HEK293 (cell line): ENCODE measurements at regions not wholly inside any gene's neighbourhood (a gene's known extent, or its start where the extent isn't known, plus 50 kb on each side); places are given as distances from the start of the nearest gene placed in this dataset.

Experiments used
- CTCF ChIA-PET: fragments of 350-600 bp; formaldehyde crosslinking; extraction: SDS; loops from one replicate; lab custom pipeline; 2021; ENCODE audit warnings: antibody characterized with exemption; lab: Yijun Ruan, JAX
- POLR2A ChIA-PET: fragments of 300-600 bp; formaldehyde crosslinking; extraction: SDS; loops from one replicate; lab custom pipeline; 2020; ENCODE audit warnings: antibody characterized with exemption, inconsistent platforms; lab: Yijun Ruan, JAX
- H3K27ac ChIP-seq: fragments of 200-500 bp; sonication (Bioruptor generic); 2 replicates; pipeline ENCODE4 v1.5.1; 2014; ENCODE audit warnings: low read depth, low read length, control low read depth, inconsistent platforms; ENCODE audit errors: extremely low read depth
- H3K36me3 ChIP-seq, 2 experiments: fragments of 200-500 bp in 1 of 2; sonication (Bioruptor generic) in 1 of 2; 1 replicate in 1 of 2; 2 replicates in 1 of 2; pipeline ENCODE4 v1.5.1; 2014 to 2017; ENCODE audit warnings: inconsistent platforms in 2 of 2, low read length in 2 of 2; ENCODE audit not compliant: control insufficient read depth in 2 of 2, insufficient read depth in 1 of 2
- H3K4me1 ChIP-seq: fragments of 200-500 bp; sonication (Bioruptor generic); 2 replicates; pipeline ENCODE4 v1.5.1; 2014; ENCODE audit warnings: mild to moderate bottlenecking, low read length, inconsistent platforms; ENCODE audit not compliant: control insufficient read depth, insufficient read depth
- H3K4me3 ChIP-seq: 2 replicates; pipeline ENCODE4 v1.5.1; 2011; ENCODE audit warnings: low read depth, mild to moderate bottlenecking, control low read depth, low read length, moderate library complexity
- H3K9me3 ChIP-seq: fragments of 200-500 bp; sonication (Bioruptor generic); 2 replicates; pipeline ENCODE4 v1.5.1; 2014; ENCODE audit warnings: low read depth, low read length, inconsistent platforms; ENCODE audit not compliant: control insufficient read depth, insufficient read depth
- GFI1B ChIP-seq: fragments of 450-650 bp; formaldehyde crosslinking; IDR thresholded peaks from 2 replicates; pipeline ENCODE4 v1.5.1; 2016; ENCODE audit warnings: missing biosample characterization, missing genetic modification characterization
- GLIS1 ChIP-seq: fragments of 450-650 bp; formaldehyde crosslinking; IDR thresholded peaks from 2 replicates; pipeline ENCODE4 v1.5.1; 2016; ENCODE audit warnings: missing biosample characterization, missing genetic modification characterization
- KLF10 ChIP-seq: fragments of 450-650 bp; IDR thresholded peaks from 2 replicates; pipeline ENCODE4 v1.5.1; 2018; ENCODE audit warnings: missing biosample characterization, mild to moderate bottlenecking, missing genetic modification characterization
- KLF9 ChIP-seq: fragments of 450-650 bp; formaldehyde crosslinking; IDR thresholded peaks from 2 replicates; pipeline ENCODE4 v1.5.1; 2016; ENCODE audit warnings: missing biosample characterization, missing genetic modification characterization, low read depth
- MEIS1 ChIP-seq: sonication (generic); formaldehyde crosslinking; IDR thresholded peaks from 2 replicates; pipeline ENCODE4 v1.8.1; 2022; ENCODE audit warnings: missing genetic modification reagents, mild to moderate bottlenecking, borderline replicate concordance
- MYNN ChIP-seq: fragments of 450-650 bp; formaldehyde crosslinking; IDR thresholded peaks from 2 replicates; pipeline ENCODE4 v1.5.1; 2016; ENCODE audit warnings: missing biosample characterization, missing genetic modification characterization, borderline replicate concordance
- YY1 ChIP-seq: fragments of 450-650 bp; formaldehyde crosslinking; IDR thresholded peaks from 2 replicates; pipeline ENCODE4 v1.5.1; 2018; ENCODE audit warnings: missing biosample characterization, missing genetic modification characterization
- ZBTB1 ChIP-seq: fragments of 450-650 bp; formaldehyde crosslinking; IDR thresholded peaks from 2 replicates; pipeline ENCODE4 v1.5.1; 2016; ENCODE audit warnings: missing biosample characterization, missing genetic modification characterization
- ZNF2 ChIP-seq: fragments of 450-650 bp; formaldehyde crosslinking; IDR thresholded peaks from 2 replicates; pipeline ENCODE4 v1.5.1; 2016; ENCODE audit warnings: missing biosample characterization, missing genetic modification characterization
- ZNF221 ChIP-seq: fragments of 450-650 bp; formaldehyde crosslinking; IDR thresholded peaks from 2 replicates; pipeline ENCODE4 v1.5.1; 2017; ENCODE audit warnings: missing biosample characterization, missing genetic modification characterization, borderline replicate concordance
- ZNF239 ChIP-seq: fragments of 450-650 bp; formaldehyde crosslinking; IDR thresholded peaks from 2 replicates; pipeline ENCODE4 v1.5.1; 2016; ENCODE audit warnings: missing biosample characterization, missing genetic modification characterization
- ZNF280D ChIP-seq: fragments of 450-650 bp; formaldehyde crosslinking; IDR thresholded peaks from 2 replicates; pipeline ENCODE4 v1.5.1; 2016; ENCODE audit warnings: missing biosample characterization, missing genetic modification characterization
- ZNF433 ChIP-seq: fragments of 450-650 bp; formaldehyde crosslinking; IDR thresholded peaks from 2 replicates; pipeline ENCODE4 v1.5.1; 2016; ENCODE audit warnings: missing biosample characterization, missing genetic modification characterization, low read depth
- ZNF449 ChIP-seq: fragments of 450-650 bp; formaldehyde crosslinking; IDR thresholded peaks from 2 replicates; pipeline ENCODE4 v1.5.1; 2017; ENCODE audit warnings: missing biosample characterization, mild to moderate bottlenecking, missing genetic modification characterization, moderate library complexity
- ZNF513 ChIP-seq: fragments of 450-650 bp; IDR thresholded peaks from 2 replicates; pipeline ENCODE4 v1.5.1; 2018; ENCODE audit warnings: missing biosample characterization, missing genetic modification characterization
- ZNF626 ChIP-seq: fragments of 450-650 bp; sonication (Bioruptor Pico); formaldehyde crosslinking; IDR thresholded peaks from 2 replicates; pipeline ENCODE4 v1.5.1; 2018; ENCODE audit warnings: missing biosample characterization, missing genetic modification characterization, inconsistent platforms

- Histone ChIP-seq H3K4me3 (no peak overlapping the region), H3K36me3 (no peaks in the 10 kb centered on the region), H3K9me3 (no peaks in the 10 kb centered on the region), H3K4me1 (no peaks in the 10 kb centered on the region)
- CTCF ChIA-PET = interaction anchor here (0.9 kb wide), 1 partner anchor 286 kb away, joined by 4 read pairs; no protein-coding TSS in a partner anchor
- TF ChIP-seq ZBTB1 (tag by site-specific recombination) = no peak
- no peak for TF ChIP-seq MYNN (tag by site-specific recombination)
- no peak for TF ChIP-seq ZNF626 (tag by site-specific recombination)
- TF ChIP-seq GLIS1 = no peak
- no peak for TF ChIP-seq GFI1B (tag by site-specific recombination)
- no peak for TF ChIP-seq ZNF239 (tag by site-specific recombination)
- no peak for TF ChIP-seq KLF9 (tag by site-specific recombination)
- no peak for TF ChIP-seq ZNF449 (tag by site-specific recombination)
- TF ChIP-seq, all 188 proteins: peak for 0
- POLR2A ChIA-PET = no interaction called here
- no peak overlapping the region for H3K27ac ChIP-seq
Observed at GRCh38 chr13:72165276-72165675, 298.3 kb upstream of the DACH1 start.

GRCh38 chr13:72164811-72165210 lies 297.8 kb upstream of the DACH1 start:
- ChIA-PET CTCF (interaction anchor here (0.9 kb wide), 1 partner anchor 285 kb away, joined by 4 read pairs; no protein-coding TSS in a partner anchor), POLR2A (no interaction called here)
- Histone ChIP-seq H3K27ac (no peak overlapping the region), H3K4me1 (no peaks in the 10 kb centered on the region), H3K9me3 (no peaks in the 10 kb centered on the region), H3K36me3 (no peaks in the 10 kb centered on the region), H3K4me3 (no peak overlapping the region)
- no peak for TF ChIP-seq ZNF513
- no peak for TF ChIP-seq GLIS1
- no peak for TF ChIP-seq ZBTB1 (tag by site-specific recombination)
- TF ChIP-seq ZNF221 = no peak
- TF ChIP-seq ZNF433 = no peak
- TF ChIP-seq KLF10 (tag by site-specific recombination) = no peak
- TF ChIP-seq ZNF2 = no peak
- no peak for TF ChIP-seq ZNF449 (tag by site-specific recombination)
- TF ChIP-seq YY1 (tag by site-specific recombination) = no peak
- no peak for TF ChIP-seq ZNF280D (tag by site-specific recombination)
- TF ChIP-seq MEIS1 (CRISPR knock-in tag) = no peak
